Breast epithelium (tissue), 3 donors: ENCODE measurements at regions not wholly inside any gene's neighbourhood (a gene's known extent, or its start where the extent isn't known, plus 50 kb on each side); places are given as distances from the start of the nearest gene placed in this dataset.

Experiments used
- POLR2AphosphoS5 ChIP-seq, 3 donors: sonication (generic); formaldehyde crosslinking; IDR thresholded peaks; one replicate each; pipeline ENCODE4 v1.6.1; 2017; ENCODE audit warnings: antibody characterized with exemption in 3 of 3
- TF ChIP-seq, protein P1 (sequence below), 3 donors: fragments of 450-650 bp; IDR thresholded peaks; one replicate each; pipeline ENCODE4 v1.5.1; 2016 to 2017; ENCODE audit warnings: antibody characterized with exemption in 3 of 3, mild to moderate bottlenecking in 3 of 3, moderate library complexity in 3 of 3

DNA sequence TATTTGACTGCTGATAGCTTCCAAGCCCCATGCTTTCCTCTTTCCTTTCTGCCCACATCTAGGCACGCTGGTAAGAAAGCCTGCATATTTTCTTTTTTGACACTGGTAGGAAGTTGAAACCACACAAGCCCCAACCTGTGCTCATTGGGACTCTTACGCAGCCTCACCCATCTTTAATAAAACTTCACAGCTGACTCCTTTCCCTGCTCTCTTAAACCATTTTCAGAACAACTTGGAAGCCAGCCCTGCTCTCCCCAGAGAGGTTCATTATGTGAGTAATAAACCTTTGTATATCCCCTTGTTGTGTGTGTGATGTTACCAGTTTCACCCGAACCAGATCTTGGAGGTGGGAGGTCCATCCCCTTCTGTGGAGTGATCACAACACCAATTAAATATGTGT is 268.4 kb downstream of the GPD2 start:
- TF ChIP-seq, protein P1, sequence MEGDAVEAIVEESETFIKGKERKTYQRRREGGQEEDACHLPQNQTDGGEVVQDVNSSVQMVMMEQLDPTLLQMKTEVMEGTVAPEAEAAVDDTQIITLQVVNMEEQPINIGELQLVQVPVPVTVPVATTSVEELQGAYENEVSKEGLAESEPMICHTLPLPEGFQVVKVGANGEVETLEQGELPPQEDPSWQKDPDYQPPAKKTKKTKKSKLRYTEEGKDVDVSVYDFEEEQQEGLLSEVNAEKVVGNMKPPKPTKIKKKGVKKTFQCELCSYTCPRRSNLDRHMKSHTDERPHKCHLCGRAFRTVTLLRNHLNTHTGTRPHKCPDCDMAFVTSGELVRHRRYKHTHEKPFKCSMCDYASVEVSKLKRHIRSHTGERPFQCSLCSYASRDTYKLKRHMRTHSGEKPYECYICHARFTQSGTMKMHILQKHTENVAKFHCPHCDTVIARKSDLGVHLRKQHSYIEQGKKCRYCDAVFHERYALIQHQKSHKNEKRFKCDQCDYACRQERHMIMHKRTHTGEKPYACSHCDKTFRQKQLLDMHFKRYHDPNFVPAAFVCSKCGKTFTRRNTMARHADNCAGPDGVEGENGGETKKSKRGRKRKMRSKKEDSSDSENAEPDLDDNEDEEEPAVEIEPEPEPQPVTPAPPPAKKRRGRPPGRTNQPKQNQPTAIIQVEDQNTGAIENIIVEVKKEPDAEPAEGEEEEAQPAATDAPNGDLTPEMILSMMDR (IDR thresholded peaks at IDR 0.05), result no peak
- TF ChIP-seq POLR2AphosphoS5 (IDR thresholded peaks at IDR 0.05), result no peak
